SK-N-DZ (cell line): ENCODE measurements at regions not wholly inside any gene's neighbourhood (a gene's known extent, or its start where the extent isn't known, plus 50 kb on each side); places are given as distances from the start of the nearest gene placed in this dataset.

ENCODE experiments used
- DNase-seq: peaks from one replicate; pipeline ENCODE4 v3.0.0-alpha.2; 2015; ENCODE audit warnings: low spot score

DNA sequence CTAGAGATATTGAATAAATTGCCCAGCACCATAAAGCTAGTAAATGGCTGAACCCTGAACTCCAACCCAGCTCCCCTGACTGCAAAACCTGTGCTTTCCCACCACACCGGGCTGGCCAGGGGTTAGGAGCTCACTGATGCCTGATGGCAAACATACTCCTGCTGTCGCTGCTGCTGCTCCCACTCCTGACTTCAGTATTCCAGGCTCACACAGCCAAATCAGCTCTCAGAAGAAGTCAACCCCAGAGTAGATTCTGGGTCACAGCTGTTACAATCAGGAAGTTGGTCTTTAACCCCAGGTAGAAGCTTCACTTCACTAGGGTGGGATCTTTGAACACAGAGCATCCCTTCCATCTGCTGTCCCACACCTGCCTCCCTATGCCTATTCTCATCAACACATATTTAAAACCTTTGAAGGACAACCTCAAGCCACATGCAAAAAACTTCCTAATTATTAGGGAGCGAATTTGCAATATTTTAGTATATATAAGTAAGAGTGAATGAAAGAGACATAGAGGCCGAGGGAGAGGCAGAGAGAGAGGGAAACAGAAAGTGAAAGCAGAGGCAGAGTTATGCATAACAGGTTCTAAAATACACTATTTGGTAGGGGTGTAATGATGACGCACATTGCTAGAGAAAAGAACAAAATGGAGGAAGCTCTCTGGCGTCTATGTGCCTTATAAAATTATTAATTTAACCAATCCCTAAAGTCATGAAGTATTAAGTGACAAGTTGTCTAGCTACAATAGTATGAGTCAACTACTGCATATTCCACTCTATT is 99.4 kb upstream of the SERP2 start:
- DNase-seq: no peak

DNA sequence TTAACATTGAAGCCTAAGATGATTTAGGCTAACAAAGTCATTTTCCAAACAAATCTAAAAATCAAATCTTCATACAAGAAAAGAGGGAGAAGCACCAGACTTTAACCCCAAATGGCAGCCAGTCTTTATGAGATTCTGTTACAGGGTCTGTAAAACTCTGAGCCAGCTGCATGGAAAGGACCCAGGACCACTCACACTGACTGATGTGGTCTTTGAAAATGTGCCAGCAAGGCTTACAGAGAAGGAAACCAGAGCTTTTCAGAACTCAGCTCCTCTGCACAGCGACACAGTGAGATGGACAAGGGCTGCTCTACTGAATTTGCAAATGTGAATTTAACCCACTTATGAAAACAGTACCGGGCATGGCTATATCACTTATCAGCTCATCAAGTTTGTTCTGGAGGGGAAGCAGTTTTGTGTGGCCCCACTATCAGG is 98.8 kb upstream of the SERP2 start:
- peak; percentile 48 for DNase-seq

DNA sequence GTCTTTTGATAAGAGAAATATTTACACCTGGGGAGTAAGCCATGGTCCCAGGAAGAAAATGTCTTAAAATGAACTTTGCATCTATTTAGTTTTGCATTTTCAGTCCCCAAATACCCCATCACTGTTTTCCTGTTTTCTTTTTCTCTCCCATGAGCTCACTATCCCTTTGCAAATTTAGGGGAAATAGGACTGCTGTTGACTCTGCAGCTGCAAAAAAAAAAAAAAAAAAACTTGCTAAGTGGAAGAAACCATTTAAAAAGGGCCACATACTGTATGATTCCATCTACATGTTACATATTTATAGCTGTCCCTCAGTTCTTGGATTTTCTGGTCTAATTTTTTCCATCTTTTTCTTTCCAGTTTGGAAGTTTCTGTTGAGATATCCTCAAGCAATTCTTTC is 98.2 kb upstream of the SERP2 start:
- DNase-seq: no peak

DNA sequence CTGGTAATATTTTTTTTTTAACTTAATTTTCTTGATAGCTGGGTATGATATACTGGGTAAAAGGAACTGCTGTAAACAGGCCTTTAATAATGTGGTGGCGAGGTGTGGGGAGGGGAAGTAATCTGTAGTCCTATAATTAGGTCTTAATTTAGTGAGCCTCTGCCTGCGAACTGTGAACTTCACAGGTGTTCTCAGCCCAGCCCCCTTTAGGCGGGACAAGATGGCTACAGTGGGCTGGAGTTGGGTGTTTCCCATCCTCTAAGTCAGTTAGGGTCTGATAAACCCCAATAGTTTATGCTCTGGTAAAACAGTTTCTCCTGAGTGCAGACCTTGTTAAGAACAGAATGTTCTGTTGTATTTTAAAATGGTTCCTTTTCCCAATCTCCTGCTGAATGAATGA is 97.6 kb upstream of the SERP2 start:
- no peak for DNase-seq

DNA sequence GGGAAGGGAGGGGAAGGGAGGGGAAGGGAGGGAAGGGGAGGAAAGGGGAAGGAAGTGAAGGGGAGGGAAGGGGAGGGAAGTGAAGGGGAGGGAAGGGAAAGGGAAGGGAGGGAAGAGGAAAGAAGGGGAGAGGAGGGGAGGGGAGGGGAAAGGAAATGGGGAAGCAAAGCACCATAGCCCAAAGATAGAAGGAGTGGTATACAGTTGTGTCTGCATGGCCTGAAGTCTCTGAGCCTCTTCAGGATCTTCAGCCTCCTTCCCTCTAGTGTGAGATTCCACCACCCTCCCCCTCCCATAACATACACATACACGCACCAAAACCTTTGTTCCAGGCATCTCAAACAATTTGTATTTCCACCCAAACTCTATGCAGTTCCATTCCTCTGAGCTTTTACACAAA is 96.2 kb upstream of the SERP2 start:
- no peak for DNase-seq

DNA sequence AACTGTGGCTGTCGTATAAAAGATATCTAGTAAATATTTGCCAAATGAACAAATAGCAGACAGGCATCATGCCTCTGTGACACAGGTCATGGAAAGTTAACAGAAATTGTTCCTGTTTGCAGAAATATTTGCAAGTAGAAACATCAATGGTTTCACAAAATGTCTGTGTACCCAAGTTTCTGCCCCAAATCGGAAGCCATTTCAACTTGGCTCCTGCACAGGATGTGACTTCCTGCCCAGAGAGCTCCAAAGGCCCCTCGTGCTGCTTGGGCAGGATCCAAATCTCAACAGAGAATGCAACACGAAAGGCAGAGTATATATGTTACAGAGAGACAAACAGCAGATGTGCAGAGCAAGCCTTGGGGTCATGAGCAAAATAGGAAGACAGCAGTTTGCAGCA is 95.5 kb upstream of the SERP2 start:
- no peak for DNase-seq

DNA sequence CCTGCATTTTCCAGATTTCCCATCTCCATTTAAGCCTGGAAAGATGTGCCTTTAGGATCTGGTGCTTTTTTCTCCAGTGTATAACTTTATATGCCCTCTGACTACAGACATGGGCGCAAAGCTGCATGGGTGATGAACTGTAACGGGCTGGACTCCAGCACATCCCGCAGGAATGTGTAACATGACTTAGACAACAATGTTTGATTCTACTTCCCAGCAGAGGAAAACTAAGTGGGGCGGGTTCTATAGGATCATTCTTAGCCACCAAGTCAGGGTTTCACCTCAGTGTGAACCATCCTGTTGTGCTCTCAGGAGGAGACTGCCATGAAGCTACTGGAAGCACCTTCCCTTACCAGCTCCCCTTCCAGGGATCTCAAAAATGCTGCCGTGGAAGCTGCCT is 93.2 kb upstream of the SERP2 start:
- no peak for DNase-seq

DNA sequence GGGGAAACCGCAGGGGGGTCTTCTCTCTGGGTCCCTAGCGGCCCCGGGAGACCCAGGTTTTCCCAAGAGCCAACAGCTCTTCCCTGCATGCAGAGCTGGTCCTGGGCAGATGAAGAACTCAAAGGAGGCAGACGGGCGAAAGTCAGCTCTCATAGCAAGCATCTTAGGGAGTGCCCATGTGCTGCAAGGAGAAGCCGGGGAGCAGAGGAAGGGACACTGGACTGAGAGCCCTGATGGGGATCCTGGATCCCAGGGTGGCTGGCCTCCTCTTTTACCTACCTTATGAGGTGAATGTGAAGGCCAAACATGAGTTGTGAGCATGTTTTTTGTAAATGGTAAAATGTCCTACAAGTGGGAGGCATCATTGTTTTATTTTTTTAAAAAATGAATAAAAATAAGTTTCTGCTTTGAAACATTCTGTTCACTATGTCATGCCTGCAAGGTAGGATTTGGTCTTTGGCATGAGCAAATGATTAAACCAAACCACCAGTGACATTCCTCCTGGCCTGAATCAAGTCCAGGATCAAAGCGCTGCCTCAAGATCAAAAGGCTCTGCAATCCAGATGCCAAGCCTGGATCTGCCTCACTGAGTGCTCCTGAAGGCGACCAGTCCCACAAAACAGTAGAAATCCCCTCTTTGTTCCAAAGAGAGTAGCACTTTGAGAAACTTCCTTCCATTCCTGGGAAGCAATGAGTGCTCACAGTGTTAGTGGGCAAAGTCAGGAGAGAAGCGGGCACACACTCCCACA is 92.2 kb upstream of the SERP2 start:
- no peak for DNase-seq

DNA sequence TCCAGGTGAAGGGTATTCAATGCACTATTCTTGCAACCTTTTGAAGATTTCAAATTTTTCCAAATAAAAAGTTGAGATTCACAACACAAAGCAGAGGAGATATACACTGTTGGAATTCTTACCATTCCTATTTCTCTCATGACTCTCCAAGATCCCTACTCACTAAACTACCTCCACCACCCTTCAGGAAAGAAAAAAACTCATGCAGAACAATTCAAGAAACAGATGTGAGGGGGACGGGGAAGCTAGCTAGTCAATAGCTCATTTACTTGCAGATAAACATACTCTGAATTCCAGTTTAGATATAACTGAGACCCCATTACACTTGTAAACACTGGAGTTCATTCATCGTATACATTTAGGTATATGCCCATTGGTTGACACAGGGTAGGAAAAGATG is 90.0 kb upstream of the SERP2 start:
- DNase-seq: no peak

DNA sequence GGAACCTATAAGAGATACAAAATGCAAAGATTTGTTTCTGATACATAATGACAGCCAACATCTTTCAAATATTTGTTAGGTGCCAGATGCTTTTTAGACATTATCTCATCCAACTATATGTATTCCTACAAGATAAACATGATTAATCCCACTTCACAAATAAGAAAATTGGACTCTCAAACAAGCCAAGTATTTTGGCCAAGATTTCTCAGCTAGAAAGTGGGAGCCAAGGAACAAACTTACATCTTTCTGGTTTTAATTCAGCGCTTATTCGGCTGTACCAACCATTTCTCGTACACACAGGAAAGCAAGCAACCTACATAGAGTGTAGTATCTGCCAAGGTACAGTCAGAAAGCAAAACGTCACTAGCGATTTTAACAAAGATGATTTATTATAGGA is 85.7 kb upstream of the SERP2 start:
- DNase-seq: no peak

DNA sequence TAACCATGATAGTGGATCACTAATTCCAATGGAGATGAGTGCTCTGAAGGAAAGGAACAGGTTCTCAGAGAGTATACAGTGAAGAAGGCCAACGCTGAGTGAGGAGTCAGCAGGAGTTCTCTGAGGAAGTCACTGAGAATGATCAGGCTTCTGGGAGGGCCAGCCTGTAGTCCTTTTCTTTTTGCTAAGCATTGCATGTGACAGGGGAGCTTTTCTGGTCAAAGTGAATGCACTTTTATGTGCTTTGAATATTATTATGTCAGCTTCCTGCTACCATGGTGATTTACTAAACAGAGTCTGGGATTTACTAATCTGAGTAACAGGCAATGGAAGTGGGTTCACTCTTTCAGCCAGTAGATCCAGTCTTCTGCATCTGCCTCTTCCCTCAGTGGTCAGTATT is 81.1 kb upstream of the SERP2 start:
- DNase-seq: no peak

DNA sequence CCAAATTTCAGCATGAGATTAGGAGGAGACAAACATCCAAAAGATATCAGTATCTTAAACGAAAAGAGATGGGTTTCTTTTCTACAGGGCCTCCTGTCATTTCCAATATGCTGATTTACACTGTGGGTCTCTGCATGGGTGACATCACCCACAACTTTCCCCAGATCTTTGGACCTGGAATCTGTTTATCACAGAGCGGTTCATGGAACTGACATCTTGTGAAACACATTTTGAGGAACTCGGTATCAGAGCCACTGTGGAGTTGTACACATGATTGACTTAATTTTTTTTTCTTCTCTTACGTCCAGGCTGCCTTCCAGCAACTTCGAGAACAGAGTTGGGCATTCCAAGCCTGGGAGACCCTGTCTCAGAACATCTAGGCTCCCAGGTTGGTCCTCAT is 80.2 kb upstream of the SERP2 start:
- DNase-seq: no peak

DNA sequence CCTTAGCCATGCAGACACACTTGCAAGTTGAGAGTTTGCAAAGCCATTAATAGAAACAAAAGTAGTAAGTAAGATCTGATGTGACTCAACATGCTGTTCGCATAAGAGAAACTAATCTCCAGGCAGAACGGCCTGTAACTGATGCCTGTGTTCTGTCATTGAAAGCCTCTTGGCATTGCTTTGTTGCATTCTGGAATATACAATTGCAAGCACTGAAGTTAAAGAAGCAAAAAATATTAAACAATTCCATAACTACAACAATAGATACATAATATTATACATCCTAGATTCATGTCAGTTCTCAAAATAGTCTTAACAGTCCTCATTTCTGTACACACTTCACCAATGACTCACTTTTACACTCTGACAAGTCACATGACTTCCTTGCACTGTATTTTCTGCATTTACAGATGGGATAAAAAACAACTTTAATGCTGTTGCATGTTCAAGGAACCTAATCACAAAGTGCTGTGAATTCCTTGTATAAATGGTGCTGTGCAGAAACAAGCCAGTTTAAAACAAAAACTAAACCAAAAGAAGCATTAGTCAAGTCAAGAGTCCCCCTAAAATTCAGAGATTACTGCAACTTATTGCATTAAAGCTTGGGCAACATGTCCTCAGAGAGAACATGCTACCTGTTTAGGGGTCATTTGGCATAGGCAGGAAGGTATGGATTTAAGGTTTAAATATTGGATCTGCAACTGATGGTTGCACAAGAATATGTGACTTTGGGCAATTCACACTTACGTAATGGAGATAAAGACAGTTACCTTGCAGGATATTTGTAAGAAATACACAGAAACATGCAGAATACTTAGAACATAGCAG is 79.5 kb upstream of the SERP2 start:
- DNase-seq: no peak

DNA sequence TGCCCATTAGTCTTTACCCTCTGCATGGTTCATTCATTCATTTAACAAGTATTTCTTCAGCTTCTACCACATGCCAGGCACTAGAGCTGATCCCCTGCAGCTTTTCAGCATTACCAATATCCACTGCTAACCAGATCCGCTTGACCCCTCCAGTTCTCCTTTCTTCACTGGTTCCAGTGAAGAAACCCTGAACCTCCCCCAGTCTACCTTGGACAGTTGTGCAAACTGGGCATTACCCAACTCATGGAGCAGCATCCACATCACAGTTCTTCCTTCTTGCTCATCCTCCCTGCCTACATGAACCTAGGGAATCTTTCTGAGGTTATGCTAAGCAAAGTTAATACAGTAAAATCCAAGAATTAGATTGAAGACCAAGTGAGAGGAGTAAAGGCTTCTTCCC is 78.7 kb upstream of the SERP2 start:
- DNase-seq: no peak

DNA sequence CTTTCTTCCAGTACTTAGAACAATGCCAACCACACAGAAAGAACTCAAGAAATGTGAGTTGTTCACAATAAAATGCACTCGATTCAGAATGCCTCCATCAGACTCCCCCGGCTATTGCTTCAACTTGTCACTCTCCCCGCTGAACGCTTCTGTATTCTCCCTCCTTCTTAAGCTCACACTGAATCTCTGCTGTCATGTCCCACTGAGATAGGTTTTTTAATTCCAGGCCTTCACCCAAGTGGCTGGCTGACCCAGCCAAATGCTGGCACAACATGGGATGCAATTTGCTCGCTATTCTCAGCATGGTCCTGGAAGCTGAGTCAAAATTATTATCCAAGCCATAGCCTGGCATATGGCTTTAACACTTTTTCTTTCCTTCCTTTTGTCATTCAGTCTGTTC is 76.8 kb upstream of the SERP2 start:
- DNase-seq: no peak

DNA sequence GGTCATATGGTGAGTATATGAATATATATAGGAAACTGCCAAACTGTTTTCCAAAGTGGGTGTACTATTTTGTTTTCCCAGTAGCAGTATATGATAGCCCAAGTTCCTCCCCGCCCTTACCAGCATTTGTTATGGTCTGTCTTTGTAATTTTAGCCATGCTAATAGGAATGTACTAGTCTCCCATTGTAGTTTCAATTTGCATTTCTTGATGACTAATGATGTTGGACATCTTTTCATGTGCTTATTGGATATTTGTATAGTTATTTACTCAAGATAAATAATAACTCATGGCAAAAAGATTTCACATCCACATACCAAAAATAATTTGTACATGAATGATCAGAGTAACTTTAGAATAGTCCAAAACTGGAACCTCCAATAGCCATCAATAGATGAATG is 75.3 kb upstream of the SERP2 start:
- no peak for DNase-seq

DNA sequence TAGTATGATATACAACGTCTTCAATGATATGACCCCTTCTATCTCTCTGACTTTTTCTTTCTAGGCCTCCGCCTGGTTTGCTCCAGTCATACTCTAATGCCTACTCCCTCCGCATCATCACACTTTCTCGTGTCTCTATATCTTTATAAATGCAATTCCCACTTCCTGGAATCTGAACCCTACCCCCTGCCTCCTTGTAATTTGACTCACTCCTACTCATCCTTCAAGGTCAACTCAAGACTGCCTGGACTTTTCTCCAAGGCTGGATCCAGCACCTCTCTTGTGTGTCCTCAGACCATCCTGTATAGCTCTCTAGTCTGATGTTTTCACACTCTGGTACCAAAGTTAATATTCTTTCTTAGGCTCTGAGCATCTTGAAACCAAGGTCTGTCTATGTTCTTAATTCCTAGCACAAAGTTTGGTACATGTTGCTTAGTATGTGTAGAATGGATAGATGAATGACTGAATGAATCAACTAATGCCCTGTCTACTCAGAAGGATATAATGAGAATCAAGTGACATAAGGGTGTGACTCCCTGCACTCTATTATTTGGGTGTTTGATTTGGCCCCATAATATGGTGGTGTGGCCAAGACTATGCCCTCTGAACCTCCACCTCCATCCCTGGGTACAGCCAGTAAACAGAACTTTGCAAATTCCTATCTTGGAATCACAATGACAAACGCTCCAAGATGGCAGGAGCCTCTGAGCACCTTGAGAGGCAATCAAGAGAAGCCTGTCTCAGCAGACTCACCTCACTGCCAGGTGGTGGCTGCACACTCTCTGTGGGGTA is 74.3 kb upstream of the SERP2 start:
- DNase-seq: no peak

DNA sequence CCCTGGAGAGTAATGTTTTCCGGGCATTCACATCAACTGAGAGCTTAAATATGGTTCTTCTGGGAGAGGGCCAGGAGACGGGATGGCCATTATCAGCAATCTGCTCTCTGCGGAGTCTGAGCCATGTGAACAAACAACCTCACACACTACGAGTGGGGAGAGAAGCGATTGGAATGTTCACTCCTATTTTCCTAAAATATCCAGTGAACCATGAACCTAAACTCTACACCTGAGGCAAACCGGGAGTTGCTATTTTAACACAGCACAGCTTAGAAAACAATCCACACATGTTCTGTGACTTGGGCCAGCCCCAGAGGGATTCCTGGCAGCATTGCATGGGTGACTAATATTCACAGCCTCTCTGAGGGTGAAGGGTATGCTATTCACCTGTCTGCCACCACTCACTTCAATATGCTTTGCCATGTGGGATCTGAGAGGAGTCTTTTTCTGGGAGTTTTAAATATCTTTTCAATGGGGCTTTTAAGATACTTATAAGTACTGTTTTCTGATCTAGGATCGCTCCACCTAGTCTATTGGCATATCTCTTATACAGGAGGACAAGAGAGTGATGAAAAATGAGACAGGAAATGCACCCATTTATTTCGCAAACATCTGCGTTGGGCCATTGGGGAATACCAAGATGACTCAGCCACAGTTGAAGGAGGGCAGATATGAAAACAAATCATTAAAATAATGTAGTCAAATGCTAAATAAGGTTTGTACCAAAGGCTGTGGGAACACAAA is 72.6 kb upstream of the SERP2 start:
- DNase-seq: no peak

DNA sequence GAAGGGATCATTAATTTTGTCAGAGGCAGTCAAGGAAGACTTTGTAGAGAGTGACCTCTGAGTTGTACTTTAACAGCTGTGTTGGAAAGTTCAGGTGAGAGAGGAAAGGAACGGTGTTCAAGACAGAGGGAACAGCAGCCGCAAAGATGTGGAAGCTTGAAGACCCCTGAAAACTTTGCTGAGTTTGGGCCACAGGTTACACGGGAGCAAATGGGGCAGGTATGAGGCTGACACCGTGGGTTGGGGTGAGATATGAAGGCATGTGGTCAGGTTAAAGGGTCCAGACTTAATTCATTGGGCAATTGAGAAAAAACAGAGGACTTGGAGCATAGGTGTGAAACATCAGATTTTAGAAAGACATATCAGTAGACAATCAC is 72.0 kb upstream of the SERP2 start:
- DNase-seq: no peak

DNA sequence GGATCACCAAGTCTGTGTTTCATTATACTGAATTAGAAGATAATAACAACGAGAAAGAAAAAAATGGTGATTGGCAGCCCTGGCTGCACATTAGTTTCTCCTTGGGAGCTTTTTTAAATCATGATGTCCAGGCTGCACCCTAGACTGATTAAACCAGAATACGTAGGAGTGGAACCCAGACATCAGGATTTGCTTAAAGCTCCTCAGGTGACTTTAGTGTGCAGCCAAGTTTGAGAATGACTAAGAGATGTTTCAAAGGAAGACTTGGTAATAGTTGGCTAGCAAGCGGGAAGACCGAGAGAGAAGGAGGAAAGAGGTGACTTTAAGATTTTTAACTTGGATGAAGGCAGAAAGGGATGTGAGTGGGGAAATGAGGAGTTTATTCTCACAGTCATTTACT is 71.4 kb upstream of the SERP2 start:
- DNase-seq: no peak
